GM21825 (cell line): ENCODE measurements at regions not wholly inside any gene's neighbourhood (a gene's known extent, or its start where the extent isn't known, plus 50 kb on each side); places are given as distances from the start of the nearest gene placed in this dataset.

Experiments used
- ATAC-seq: cut with Tn5 transposase; IDR thresholded peaks from one replicate; pipeline ENCODE4 v1.9.1; 2021; ENCODE audit warnings: mild to moderate bottlenecking, moderate library complexity; ENCODE audit not compliant: unreplicated experiment

GRCh38 chr3:174639970-174640369 lies 219.2 kb upstream of the NAALADL2 start:
- no peak for ATAC-seq

GRCh38 chr3:174640932-174641331 lies 218.2 kb upstream of the NAALADL2 start:
- ATAC-seq, result no peak

- no peak for ATAC-seq
Observed at GRCh38 chr3:174644287-174644686, 214.8 kb upstream of the NAALADL2 start.

GRCh38 chr3:174651951-174652350 lies 207.2 kb upstream of the NAALADL2 start:
- no peak for ATAC-seq

- no peak for ATAC-seq
Observed at GRCh38 chr3:174659511-174659910, 199.6 kb upstream of the NAALADL2 start.

- no peak for ATAC-seq
Observed at GRCh38 chr3:174662653-174663052, 196.5 kb upstream of the NAALADL2 start.

GRCh38 chr3:174667386-174667785 lies 191.7 kb upstream of the NAALADL2 start:
- no peak for ATAC-seq

- ATAC-seq, result no peak
Observed at GRCh38 chr3:174675406-174675805, 183.7 kb upstream of the NAALADL2 start.

- no peak for ATAC-seq
Observed at GRCh38 chr3:174681784-174682183, 177.3 kb upstream of the NAALADL2 start.

GRCh38 chr3:174685796-174686195 lies 173.3 kb upstream of the NAALADL2 start:
- ATAC-seq, result no peak

GRCh38 chr3:174697310-174697709 lies 161.8 kb upstream of the NAALADL2 start:
- no peak for ATAC-seq

GRCh38 chr3:174700736-174701135 lies 158.4 kb upstream of the NAALADL2 start:
- no peak for ATAC-seq

- no peak for ATAC-seq
Observed at GRCh38 chr3:174710612-174711011, 148.5 kb upstream of the NAALADL2 start.

- no peak for ATAC-seq
Observed at GRCh38 chr3:174715386-174715785, 143.7 kb upstream of the NAALADL2 start.

GRCh38 chr3:174716956-174717505 lies 142.1 kb upstream of the NAALADL2 start:
- ATAC-seq, result no peak

- ATAC-seq, result no peak
Observed at GRCh38 chr3:174720717-174721116, 138.4 kb upstream of the NAALADL2 start.

- ATAC-seq, result no peak
Observed at GRCh38 chr3:174725303-174725702, 133.8 kb upstream of the NAALADL2 start.

GRCh38 chr3:174737966-174738365 lies 121.2 kb upstream of the NAALADL2 start:
- no peak for ATAC-seq

GRCh38 chr3:174749143-174749542 lies 110.0 kb upstream of the NAALADL2 start:
- no peak for ATAC-seq

- no peak for ATAC-seq
Observed at GRCh38 chr3:174755833-174756829, 103.0 kb upstream of the NAALADL2 start.

- ATAC-seq, result no peak
Observed at GRCh38 chr3:174758943-174759342, 100.2 kb upstream of the NAALADL2 start.

GRCh38 chr3:174767406-174767805 lies 91.7 kb upstream of the NAALADL2 start:
- no peak for ATAC-seq
